GM10248 (cell line): ENCODE measurements at regions not wholly inside any gene's neighbourhood (a gene's known extent, or its start where the extent isn't known, plus 50 kb on each side); places are given as distances from the start of the nearest gene placed in this dataset.

Experiments
- CTCF ChIA-PET: fragments of 300-600 bp; sonication (Branson Sonifier 250); formaldehyde crosslinking; extraction: SDS; loops from one replicate; lab custom pipeline; 2021; ENCODE audit warnings: antibody characterized with exemption; lab: Yijun Ruan, JAX
- POLR2A ChIA-PET: fragments of 350-650 bp; sonication (Branson Sonifier 250); formaldehyde crosslinking; extraction: SDS; loops from one replicate; lab custom pipeline; 2020; ENCODE audit warnings: antibody characterized with exemption; lab: Yijun Ruan, JAX
- DNase-seq: peaks from one replicate; pipeline ENCODE4 v3.0.0; 2012; ENCODE audit errors: extremely low spot score
- CTCF ChIP-seq: IDR thresholded peaks from 2 replicates; pipeline ENCODE4 v1.5.1; 2012; ENCODE audit warnings: mild to moderate bottlenecking, low read depth; ENCODE audit errors: extremely low read depth, missing control alignments, control extremely low read depth

- no peak for DNase-seq
- ChIA-PET CTCF (interaction anchor here (1.3 kb wide), 1 partner anchor 12 kb away, joined by 3 read pairs; no protein-coding TSS in a partner anchor), POLR2A (no interaction called here)
- no peak for TF ChIP-seq CTCF
These were observed 238.8 kb downstream of the AACS start for GRCh38 chr12:125304029-125304428.

DNA sequence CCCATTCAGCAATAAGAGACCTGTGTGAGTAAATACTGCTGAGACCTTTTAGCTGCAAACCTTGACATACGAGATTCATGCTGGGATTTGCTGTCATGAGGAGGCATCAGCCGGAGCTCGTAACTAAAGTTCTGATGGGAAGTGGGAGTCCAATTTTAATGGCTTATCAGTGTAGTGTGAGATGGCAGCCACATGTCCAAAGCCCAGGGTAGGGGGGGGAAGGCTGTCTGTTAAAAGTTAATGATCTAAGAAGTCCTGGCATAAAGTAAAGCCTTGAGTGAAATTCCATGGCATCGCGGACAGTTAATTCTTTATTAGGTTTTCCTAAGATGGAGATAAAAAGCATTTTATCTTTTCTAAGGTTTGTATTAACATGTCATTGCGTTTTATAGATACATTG, 240.0 kb downstream of the AACS start:
- no peak for TF ChIP-seq CTCF
- ChIA-PET POLR2A (no interaction called here), CTCF (interaction anchor here (1.4 kb wide), 1 partner anchor 26 kb away, joined by 3 read pairs; no protein-coding TSS in a partner anchor)
- no peak for DNase-seq

GRCh38 chr12:125310461-125310860, 245.2 kb downstream of the AACS start:
- POLR2A ChIA-PET, result no interaction called here
- TF ChIP-seq CTCF, result no peak
- DNase-seq, result no peak
- CTCF ChIA-PET, result no interaction called here

DNA sequence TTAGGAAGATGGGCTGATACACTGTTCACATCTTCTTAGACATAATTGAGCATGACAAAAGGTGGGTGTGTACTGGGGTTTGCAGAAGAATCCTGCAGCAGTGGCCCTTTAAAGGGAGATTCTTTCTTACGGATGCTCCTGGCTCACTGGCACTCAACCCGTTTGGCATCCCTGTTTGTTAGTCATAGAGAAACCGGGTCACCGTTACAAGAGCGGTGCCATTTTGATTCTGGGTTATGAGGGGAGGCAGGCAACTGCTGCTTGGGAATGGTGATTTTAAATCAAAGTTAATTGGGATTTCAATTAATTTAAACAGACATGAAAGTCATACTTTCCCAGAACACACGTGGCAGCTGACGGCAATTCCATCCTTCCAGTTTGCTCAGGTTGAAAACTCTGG, 245.8 kb downstream of the AACS start:
- no peak for TF ChIP-seq CTCF
- POLR2A ChIA-PET, result no interaction called here
- CTCF ChIA-PET, result no interaction called here
- DNase-seq, result no peak

- ChIA-PET CTCF (no interaction called here), POLR2A (no interaction called here)
- no peak for DNase-seq
- TF ChIP-seq CTCF, result no peak
These were observed 247.2 kb downstream of the AACS start for GRCh38 chr12:125312471-125312870.

DNA sequence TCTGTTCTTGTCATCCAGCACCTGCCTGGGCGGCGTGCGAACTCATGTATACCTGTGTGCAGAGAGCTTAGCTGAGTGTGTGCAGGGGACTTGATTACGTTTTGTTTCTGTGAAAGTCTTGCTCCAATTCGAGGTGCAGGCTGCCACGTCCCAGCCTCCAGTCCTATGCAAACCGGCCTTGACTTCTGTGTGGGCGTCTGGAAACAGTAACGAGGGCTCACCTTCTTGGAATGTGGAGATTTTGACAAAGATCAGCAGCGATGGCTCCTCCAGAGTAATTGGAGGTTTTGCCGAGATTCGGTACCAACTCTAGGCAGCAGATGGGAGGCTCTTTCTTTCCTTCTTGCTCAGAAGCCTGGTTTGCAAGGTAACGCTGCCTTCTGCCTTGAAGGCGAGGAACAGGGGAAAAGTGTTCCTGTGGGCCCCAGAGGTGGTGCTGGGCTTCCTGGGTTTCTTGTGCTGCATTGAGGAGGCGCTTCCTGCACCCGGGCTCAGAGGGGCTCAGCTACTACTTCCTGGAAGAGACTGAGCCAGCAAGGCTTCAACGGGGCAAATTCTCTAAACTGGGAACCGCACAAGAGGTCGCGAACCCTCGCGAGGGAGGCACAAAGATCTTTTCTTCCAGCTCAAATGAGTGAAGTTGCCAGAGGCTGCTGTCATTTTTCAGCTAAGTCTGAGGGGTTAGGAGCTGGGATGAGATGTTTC, 249.0 kb downstream of the AACS start:
- DNase-seq, result no peak
- POLR2A ChIA-PET, result no interaction called here
- CTCF ChIA-PET, result interaction anchor here (5.1 kb wide), 1 partner anchor 18 kb away, joined by 27 read pairs; no protein-coding TSS in a partner anchor
- no peak for TF ChIP-seq CTCF
